ENCODE measurements at regions not wholly inside any gene's neighbourhood (a gene's known extent, or its start where the extent isn't known, plus 50 kb on each side); places are given as distances from the start of the nearest gene placed in this dataset.

GRCh38 chr5:26181582-26181981 is 856.8 kb downstream of the CDH9 start:
- DNase-seq (ENCODE audit: low read depth) = no peak
- no peak overlapping the region for H3K4me3 ChIP-seq (ENCODE audit: low read depth, low read length)
- TF ChIP-seq MYC (IDR thresholded peaks at IDR 0.05; ENCODE audit: low read depth, low read length) (no peak), MAX (IDR thresholded peaks at IDR 0.05; ENCODE audit: low read depth, low read length) (no peak), CTCF (IDR thresholded peaks at IDR 0.05; ENCODE audit: low read depth, low read length) (no peak), POLR2A (IDR thresholded peaks at IDR 0.05; ENCODE audit: extremely low read depth, insufficient read length) (no peak)

- TF ChIP-seq MAX (IDR thresholded peaks at IDR 0.05; ENCODE audit: low read depth, low read length) = no peak
- TF ChIP-seq POLR2A (IDR thresholded peaks at IDR 0.05; ENCODE audit: extremely low read depth, insufficient read length) = no peak
- no peak for TF ChIP-seq MYC (IDR thresholded peaks at IDR 0.05; ENCODE audit: low read depth, low read length)
- no peak for TF ChIP-seq CTCF (IDR thresholded peaks at IDR 0.05; ENCODE audit: low read depth, low read length)
- H3K4me3 ChIP-seq (ENCODE audit: low read depth, low read length) = no peak overlapping the region
- peak; percentile 1 for DNase-seq (ENCODE audit: low read depth)
Observed at GRCh38 chr5:26148569-26149107, 889.7 kb downstream of the CDH9 start.

DNA sequence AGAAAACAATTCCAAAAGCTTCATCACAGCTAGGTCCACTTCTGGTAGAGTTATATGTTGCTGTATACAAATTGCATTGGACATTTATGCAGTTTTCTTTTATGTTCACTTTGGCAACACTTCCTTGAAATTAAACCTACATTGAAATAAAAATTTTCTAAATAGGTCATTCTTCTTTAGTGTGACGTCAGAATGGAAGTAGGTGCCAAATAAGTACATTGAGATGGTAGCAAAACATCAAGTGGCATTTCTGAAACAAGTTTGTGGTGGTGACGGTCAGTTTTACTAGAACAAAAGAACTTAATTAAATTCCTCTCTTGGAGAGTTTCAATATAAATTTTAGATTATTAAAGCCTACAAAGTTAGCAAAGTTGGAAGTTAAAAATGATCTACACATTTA is 895.1 kb downstream of the CDH9 start:
- no peak for DNase-seq (ENCODE audit: low read depth)
- TF ChIP-seq CTCF (IDR thresholded peaks at IDR 0.05; ENCODE audit: low read depth, low read length) (no peak), POLR2A (IDR thresholded peaks at IDR 0.05; ENCODE audit: extremely low read depth, insufficient read length) (no peak), MAX (IDR thresholded peaks at IDR 0.05; ENCODE audit: low read depth, low read length) (no peak), MYC (IDR thresholded peaks at IDR 0.05; ENCODE audit: low read depth, low read length) (no peak)
- H3K4me3 ChIP-seq (ENCODE audit: low read depth, low read length) = no peak overlapping the region

GRCh38 chr5:26121338-26121737 is 917.0 kb downstream of the CDH9 start:
- DNase-seq (ENCODE audit: low read depth) = peak; percentile 5
- TF ChIP-seq POLR2A (IDR thresholded peaks at IDR 0.05; ENCODE audit: extremely low read depth, insufficient read length) (no peak), MAX (IDR thresholded peaks at IDR 0.05; ENCODE audit: low read depth, low read length) (no peak), CTCF (IDR thresholded peaks at IDR 0.05; ENCODE audit: low read depth, low read length) (no peak), MYC (IDR thresholded peaks at IDR 0.05; ENCODE audit: low read depth, low read length) (no peak)

GRCh38 chr5:26104175-26104574 is 934.2 kb downstream of the CDH9 start:
- TF ChIP-seq MYC (IDR thresholded peaks at IDR 0.05; ENCODE audit: low read depth, low read length) (no peak), CTCF (IDR thresholded peaks at IDR 0.05; ENCODE audit: low read depth, low read length) (no peak), POLR2A (IDR thresholded peaks at IDR 0.05; ENCODE audit: extremely low read depth, insufficient read length) (no peak), MAX (IDR thresholded peaks at IDR 0.05; ENCODE audit: low read depth, low read length) (no peak)
- H3K4me3 ChIP-seq (ENCODE audit: low read depth, low read length) = no peak overlapping the region
- no peak for DNase-seq (ENCODE audit: low read depth)

More at GRCh38 chr5:26121338-26121737, 917.0 kb downstream of the CDH9 start:
- no peak overlapping the region for H3K4me3 ChIP-seq (ENCODE audit: low read depth, low read length)

All from NB4 (cell line).